Fibroblast of lung (primary cell): ENCODE measurements at regions not wholly inside any gene's neighbourhood (a gene's known extent, or its start where the extent isn't known, plus 50 kb on each side); places are given as distances from the start of the nearest gene placed in this dataset.

Experiments
- DNase-seq, 2 donors: peaks; one replicate each; pipeline versions ENCODE4 v3.0.0 to v3.0.0-alpha.2; 2010; ENCODE audit warnings: low read depth in 2 of 2
- H2AFZ ChIP-seq: 2 replicates; pipeline ENCODE4 v1.5.1; 2012; ENCODE audit warnings: low read length, control low read depth, inconsistent platforms
- H3K27ac ChIP-seq: 2 replicates; pipeline ENCODE4 v1.5.1; 2011; ENCODE audit warnings: low read length, control low read depth; ENCODE audit not compliant: insufficient read depth
- H3K27me3 ChIP-seq: 2 replicates; pipeline ENCODE4 v1.5.1; 2011; ENCODE audit warnings: mild to moderate bottlenecking, low read length; ENCODE audit not compliant: control insufficient read depth, insufficient read depth
- H3K36me3 ChIP-seq: 2 replicates; pipeline ENCODE4 v1.5.1; 2011; ENCODE audit warnings: low read length; ENCODE audit not compliant: control insufficient read depth, insufficient read depth
- H3K4me1 ChIP-seq: 2 replicates; pipeline ENCODE4 v1.5.1; 2011; ENCODE audit warnings: low read length; ENCODE audit not compliant: control insufficient read depth, insufficient read depth; ENCODE audit errors: extremely low read depth
- H3K4me2 ChIP-seq: 2 replicates; pipeline ENCODE4 v1.5.1; 2011; ENCODE audit warnings: low read length, control low read depth; ENCODE audit not compliant: insufficient read depth; ENCODE audit errors: extremely low read depth
- H3K4me3 ChIP-seq, 4 experiments: fragments of 200-600 bp in 1 of 4; sonication (generic) in 1 of 4; replicated peaks in 1 of 4; 2 replicates each; pipeline ENCODE4 v1.5.1; 2011 to 2016; ENCODE audit warnings: low read length in 4 of 4, low read depth in 3 of 4, mild to moderate bottlenecking in 3 of 4, control low read depth in 2 of 4, inconsistent platforms in 1 of 4, mixed read lengths in 1 of 4; ENCODE audit not compliant: insufficient read depth in 1 of 4; ENCODE audit errors: control extremely low read depth in 1 of 4
- H3K79me2 ChIP-seq: 2 replicates; pipeline ENCODE4 v1.5.1; 2012; ENCODE audit warnings: mild to moderate bottlenecking, low read length, inconsistent platforms; ENCODE audit not compliant: control insufficient read depth, insufficient read depth
- H3K9ac ChIP-seq: 2 replicates; pipeline ENCODE4 v1.5.1; 2011; ENCODE audit warnings: mild to moderate bottlenecking, low read length, control low read depth; ENCODE audit not compliant: insufficient read depth
- H3K9me3 ChIP-seq: 2 replicates; pipeline ENCODE4 v1.5.1; 2012; ENCODE audit warnings: low read depth, low read length; ENCODE audit not compliant: control insufficient read depth, insufficient read depth
- H4K20me1 ChIP-seq: 2 replicates; pipeline ENCODE4 v1.5.1; 2011; ENCODE audit warnings: low read length; ENCODE audit not compliant: control insufficient read depth, insufficient read depth; ENCODE audit errors: extremely low read depth
- CTCF ChIP-seq, 2 donors: IDR thresholded peaks in 1 of 2; conservative IDR thresholded peaks in 1 of 2; 1 replicate in 1 of 2; 2 replicates in 1 of 2; pipeline ENCODE4 v1.5.1; 2011 to 2012; ENCODE audit warnings: low read length in 2 of 2, control low read depth in 1 of 2, inconsistent platforms in 1 of 2, low read depth in 1 of 2, mild to moderate bottlenecking in 1 of 2
- EZH2 ChIP-seq: IDR thresholded peaks from 2 replicates; pipeline ENCODE4 v1.5.1; 2012; ENCODE audit warnings: low read length, control low read depth, mild to moderate bottlenecking; ENCODE audit errors: missing control alignments

DNA sequence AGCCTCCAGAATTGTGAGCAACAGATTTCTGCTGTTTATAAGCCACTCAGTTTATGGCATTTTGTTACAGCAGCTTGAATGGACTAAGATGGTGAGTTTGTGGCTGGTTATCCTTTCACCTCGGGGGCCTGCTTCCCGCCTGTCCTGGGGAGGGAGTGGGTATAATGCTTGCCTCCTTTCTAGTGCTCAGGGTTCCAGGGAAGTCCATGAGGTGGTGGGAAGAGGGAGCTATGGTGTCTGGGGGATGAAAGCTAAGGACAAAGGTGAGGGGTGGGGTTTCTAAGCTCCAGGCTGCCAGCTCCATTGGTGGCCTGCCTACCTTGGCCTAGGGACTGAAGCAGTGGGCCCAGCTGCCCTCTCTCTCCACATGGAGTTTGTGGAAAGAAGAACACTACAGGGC, 50.2 kb upstream of the SDK2 start:
- H2AFZ ChIP-seq, result no peak overlapping the region

DNA sequence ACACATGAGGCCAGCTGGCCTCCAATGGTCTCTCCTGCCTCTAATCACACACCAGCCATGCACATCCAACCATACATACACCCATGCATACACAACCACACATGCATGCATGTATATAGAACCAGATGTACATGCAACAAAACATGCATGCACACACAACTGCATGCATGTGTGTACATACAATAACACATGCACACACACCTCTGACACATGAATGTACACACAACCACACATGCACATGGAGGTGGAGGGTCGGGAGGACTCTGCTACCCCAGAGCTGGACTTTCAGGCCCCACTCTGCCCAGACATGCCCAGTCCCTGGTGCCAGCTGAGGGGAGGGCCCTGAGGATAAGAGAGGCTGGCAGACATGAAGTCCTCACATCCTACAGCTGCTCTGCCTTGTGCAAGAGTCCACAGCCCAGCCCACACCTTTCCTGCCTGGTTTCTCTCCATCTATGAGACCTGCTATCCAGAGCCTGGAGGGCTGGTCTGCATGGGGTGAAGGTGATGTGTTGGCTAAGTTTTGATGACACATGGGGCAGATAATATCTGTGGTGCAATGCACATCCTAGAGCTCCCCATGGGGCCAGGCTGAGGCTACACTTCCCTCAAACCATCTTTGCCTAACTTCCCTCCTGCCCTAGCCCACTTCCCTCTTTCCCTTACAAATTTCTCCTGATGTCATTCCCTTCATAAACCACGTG, 50.9 kb upstream of the SDK2 start:
- no peaks in the 10 kb centered on the region for H3K79me2 ChIP-seq
- H2AFZ ChIP-seq, result no peak overlapping the region
- DNase-seq, result no peak
- H3K9me3 ChIP-seq, result peaks cover 5% of the 10 kb centered on the region
- H3K27me3 ChIP-seq, result no peaks in the 10 kb centered on the region
- no peak overlapping the region for H3K4me3 ChIP-seq
- no peak overlapping the region for H3K9ac ChIP-seq
- H3K4me2 ChIP-seq, result no peak overlapping the region
- H3K4me1 ChIP-seq, result no peaks in the 10 kb centered on the region
- H3K36me3 ChIP-seq, result no peaks in the 10 kb centered on the region
- H3K27ac ChIP-seq, result no peak overlapping the region
- no peaks in the 10 kb centered on the region for H4K20me1 ChIP-seq
- TF ChIP-seq CTCF (conservative IDR thresholded peaks at IDR 0.05 in 1 of 2, IDR thresholded peaks at IDR 0.05 in 1 of 2; ENCODE audit: low read depth in 1 of 2, low read length in 2 of 2) (no peak), EZH2 (no peak)

More for the DNA sequence above, 50.2 kb upstream of the SDK2 start:
- H3K9me3 ChIP-seq, result peaks cover 5% of the 10 kb centered on the region
- no peaks in the 10 kb centered on the region for H3K4me1 ChIP-seq
- TF ChIP-seq CTCF (conservative IDR thresholded peaks at IDR 0.05 in 1 of 2, IDR thresholded peaks at IDR 0.05 in 1 of 2; ENCODE audit: low read depth in 1 of 2, low read length in 2 of 2) (no peak), EZH2 (no peak)
- no peak for DNase-seq
- H3K36me3 ChIP-seq, result no peaks in the 10 kb centered on the region
- no peaks in the 10 kb centered on the region for H4K20me1 ChIP-seq
- no peak overlapping the region for H3K4me3 ChIP-seq
- H3K27ac ChIP-seq, result no peak overlapping the region
- H3K9ac ChIP-seq, result no peak overlapping the region
- no peaks in the 10 kb centered on the region for H3K79me2 ChIP-seq
- no peaks in the 10 kb centered on the region for H3K27me3 ChIP-seq
- no peak overlapping the region for H3K4me2 ChIP-seq

DNA sequence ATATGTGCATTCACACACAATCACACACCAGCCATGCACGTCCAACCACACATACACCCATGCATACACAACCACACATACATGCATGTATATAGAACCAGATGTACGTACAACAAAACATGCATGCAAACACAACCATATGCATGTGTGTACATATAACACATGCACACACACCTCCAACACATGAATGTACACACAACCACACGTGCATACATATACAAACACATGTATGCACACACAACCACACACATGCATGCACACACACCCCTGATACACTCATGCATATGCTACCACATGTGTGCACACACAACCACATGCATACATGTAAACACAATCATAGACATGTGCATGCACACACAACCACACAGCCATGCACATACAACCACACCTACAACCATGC, 52.0 kb upstream of the SDK2 start:
- peaks cover 5% of the 10 kb centered on the region for H3K9me3 ChIP-seq
- no peaks in the 10 kb centered on the region for H4K20me1 ChIP-seq
- no peaks in the 10 kb centered on the region for H3K36me3 ChIP-seq
- no peak overlapping the region for H3K4me2 ChIP-seq
- TF ChIP-seq CTCF (conservative IDR thresholded peaks at IDR 0.05 in 1 of 2, IDR thresholded peaks at IDR 0.05 in 1 of 2; ENCODE audit: low read depth in 1 of 2, low read length in 2 of 2) (no peak), EZH2 (no peak)
- H3K27me3 ChIP-seq, result no peaks in the 10 kb centered on the region
- no peak for DNase-seq
- no peak overlapping the region for H3K9ac ChIP-seq
- no peak overlapping the region for H3K4me3 ChIP-seq
- H3K4me1 ChIP-seq, result no peaks in the 10 kb centered on the region
- H3K27ac ChIP-seq, result no peak overlapping the region
- H3K79me2 ChIP-seq, result no peaks in the 10 kb centered on the region
- no peak overlapping the region for H2AFZ ChIP-seq
